Upper lobe of left lung (tissue), 6 donors: ENCODE measurements at regions not wholly inside any gene's neighbourhood (a gene's known extent, or its start where the extent isn't known, plus 50 kb on each side); places are given as distances from the start of the nearest gene placed in this dataset.

Source experiments
- ATAC-seq, 2 donors: fragments of 200-7000 bp; cut with Tn5 transposase; one replicate each; pipeline ENCODE4 v1.9.1; 2022; ENCODE audit warnings: mild to moderate bottlenecking in 2 of 2, moderate library complexity in 2 of 2; ENCODE audit not compliant: low FRiP score in 2 of 2
- DNase-seq, 2 donors: peaks; one replicate each; pipeline ENCODE4 v3.0.0-alpha.2; 2019 to 2020
- H3K27ac ChIP-seq, 4 donors: fragments of 200-600 bp; sonication (generic); one replicate each; pipeline ENCODE4 v1.5.1; 2016 to 2019
- H3K27me3 ChIP-seq, 4 donors: fragments of 200-600 bp; sonication (generic); one replicate each; pipeline ENCODE4 v1.5.1; 2017 to 2019
- H3K36me3 ChIP-seq, 4 donors: fragments of 200-600 bp; sonication (generic); one replicate each; pipeline ENCODE4 v1.5.1; 2016 to 2019
- H3K4me1 ChIP-seq, 4 donors: fragments of 200-600 bp; sonication (generic); one replicate each; pipeline ENCODE4 v1.5.1; 2018 to 2019
- H3K4me3 ChIP-seq, 4 donors: fragments of 200-600 bp; sonication (generic); one replicate each; pipeline ENCODE4 v1.5.1; 2017 to 2019; ENCODE audit warnings: mild to moderate bottlenecking in 2 of 4, moderate library complexity in 1 of 4
- H3K9me3 ChIP-seq, 4 donors: fragments of 200-600 bp; sonication (generic); one replicate each; pipeline ENCODE4 v1.5.1; 2018 to 2019
- EP300 ChIP-seq, 4 donors: sonication (generic); formaldehyde crosslinking; IDR thresholded peaks; one replicate each; pipeline ENCODE4 v1.5.1; 2017; ENCODE audit warnings: antibody characterized with exemption in 4 of 4, control low read depth in 2 of 4
- POLR2A ChIP-seq, 4 donors: fragments of 450-650 bp; IDR thresholded peaks; one replicate each; pipeline ENCODE4 v1.5.1; 2016 to 2017; ENCODE audit warnings: antibody characterized with exemption in 4 of 4, mild to moderate bottlenecking in 2 of 4
- POLR2AphosphoS5 ChIP-seq, 2 donors: sonication (generic); formaldehyde crosslinking; IDR thresholded peaks; one replicate each; pipeline ENCODE4 v1.5.1; 2017; ENCODE audit warnings: antibody characterized with exemption in 2 of 2
- WGBS, 2 donors: methylation state at CpG; one replicate each; pipeline ENCODE4 v1.1.5; 2017 to 2018; 5-methylcytosine and 5-hydroxymethylcytosine counted together
- TF ChIP-seq, protein P1 (sequence below), 6 experiments: fragments of 450-650 bp in 4 of 6; fragments of 200-600 bp in 2 of 6; sonication (generic) in 2 of 6; IDR thresholded peaks; one replicate each; pipeline ENCODE4 v1.5.1; 2016 to 2019; ENCODE audit warnings: antibody characterized with exemption in 6 of 6
- donor health status: DM: no; HTN: no; CAD: no; lungs with moderate emphysema.
- donor health status: DM: no; HTN: yes; CAD: no; lungs with severe emphysema.

DNA sequence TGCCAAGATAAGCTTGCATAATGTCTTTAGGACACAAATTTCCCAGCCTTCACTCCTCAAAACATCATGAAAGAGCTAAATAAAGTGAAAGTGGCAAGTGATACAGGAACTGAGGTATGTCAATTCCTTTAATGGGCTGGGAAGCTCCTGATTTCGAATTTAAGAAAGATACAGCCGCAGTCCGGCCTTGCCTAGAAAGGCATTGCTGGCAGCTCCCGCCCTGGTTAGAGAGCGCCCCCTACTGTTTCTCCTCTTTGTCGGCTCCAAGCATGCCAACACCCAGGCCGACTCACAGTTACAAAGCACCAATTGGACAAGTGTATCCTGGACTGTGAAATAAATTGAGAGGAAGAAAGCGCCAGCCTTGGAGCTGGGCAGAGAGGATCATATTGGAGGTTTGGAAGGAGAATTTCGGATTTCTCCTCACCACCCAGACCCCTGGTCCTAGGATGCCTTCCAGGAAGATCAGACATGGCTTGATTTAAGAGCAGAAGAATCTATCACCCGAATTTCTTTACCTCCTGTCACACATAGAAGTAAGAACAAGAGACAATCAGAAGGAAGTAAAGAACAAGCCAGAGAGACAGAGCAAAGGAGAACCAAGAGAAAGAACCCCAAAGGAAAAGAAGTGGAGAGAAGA, 84.0 kb downstream of the FAM76B start:
- DNase-seq (peak in 1 of 2 donors; percentile 89), ATAC-seq (peak; percentile 95 to 97)
- Histone ChIP-seq H3K9me3 (no peaks in the 10 kb centered on the region), H3K4me3 (no peak overlapping the region), H3K27me3 (no peaks in the 10 kb centered on the region), H3K4me1 (peaks cover 8 to 17% (median 13%) of the 10 kb centered on the region in 4 donors), H3K36me3 (no peaks in the 10 kb centered on the region), H3K27ac (peak overlapping the region in 2 of 4 donors; percentile 15 to 38)
- WGBS, 2 donors: 9 to 14% methylated on average over 10 of the region's 10 CpGs
- TF ChIP-seq, protein P1, sequence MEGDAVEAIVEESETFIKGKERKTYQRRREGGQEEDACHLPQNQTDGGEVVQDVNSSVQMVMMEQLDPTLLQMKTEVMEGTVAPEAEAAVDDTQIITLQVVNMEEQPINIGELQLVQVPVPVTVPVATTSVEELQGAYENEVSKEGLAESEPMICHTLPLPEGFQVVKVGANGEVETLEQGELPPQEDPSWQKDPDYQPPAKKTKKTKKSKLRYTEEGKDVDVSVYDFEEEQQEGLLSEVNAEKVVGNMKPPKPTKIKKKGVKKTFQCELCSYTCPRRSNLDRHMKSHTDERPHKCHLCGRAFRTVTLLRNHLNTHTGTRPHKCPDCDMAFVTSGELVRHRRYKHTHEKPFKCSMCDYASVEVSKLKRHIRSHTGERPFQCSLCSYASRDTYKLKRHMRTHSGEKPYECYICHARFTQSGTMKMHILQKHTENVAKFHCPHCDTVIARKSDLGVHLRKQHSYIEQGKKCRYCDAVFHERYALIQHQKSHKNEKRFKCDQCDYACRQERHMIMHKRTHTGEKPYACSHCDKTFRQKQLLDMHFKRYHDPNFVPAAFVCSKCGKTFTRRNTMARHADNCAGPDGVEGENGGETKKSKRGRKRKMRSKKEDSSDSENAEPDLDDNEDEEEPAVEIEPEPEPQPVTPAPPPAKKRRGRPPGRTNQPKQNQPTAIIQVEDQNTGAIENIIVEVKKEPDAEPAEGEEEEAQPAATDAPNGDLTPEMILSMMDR (IDR thresholded peaks at IDR 0.05): peak; percentile 76 to 89 (median 86)
- TF ChIP-seq EP300 (IDR thresholded peaks at IDR 0.05) (no peak), POLR2A (IDR thresholded peaks at IDR 0.05) (no peak), POLR2AphosphoS5 (IDR thresholded peaks at IDR 0.05) (no peak)

GRCh38 chr11:95704865-95705264, 84.7 kb downstream of the FAM76B start:
- no peaks in the 10 kb centered on the region for H3K9me3 ChIP-seq
- DNase-seq (no peak), ATAC-seq (peak in 1 of 2 donors; percentile 61)
- 32 to 35% methylated on average over 3 of the region's 3 CpGs for WGBS, 2 donors
- H3K36me3 ChIP-seq: no peaks in the 10 kb centered on the region
- no peaks in the 10 kb centered on the region for H3K27me3 ChIP-seq
- no peak for TF ChIP-seq POLR2A (IDR thresholded peaks at IDR 0.05)
- H3K4me3 ChIP-seq: no peak overlapping the region
- peaks cover 8 to 17% (median 13%) of the 10 kb centered on the region in 4 donors for H3K4me1 ChIP-seq
- H3K27ac ChIP-seq: peak overlapping the region in 2 of 4 donors; percentile 15 to 38

DNA sequence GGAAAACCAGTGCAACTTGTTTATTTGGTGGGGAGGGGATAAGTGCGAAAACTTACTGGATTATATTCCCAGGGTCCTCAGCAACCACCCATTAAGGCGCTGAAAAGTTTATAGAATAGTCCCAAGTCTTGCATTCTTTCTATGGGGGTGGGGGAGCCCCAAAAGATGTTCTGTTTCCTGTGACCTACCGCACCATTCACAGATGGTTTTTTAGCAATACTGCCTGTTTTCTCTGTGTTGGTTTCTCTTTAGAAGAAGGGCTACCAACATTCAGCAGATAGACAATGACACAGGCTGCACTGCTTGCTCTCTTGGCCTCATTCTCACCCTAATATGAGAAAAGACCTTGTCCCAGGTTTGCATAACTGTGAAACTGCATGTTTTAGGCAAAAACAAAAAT, 86.5 kb downstream of the FAM76B start:
- ATAC-seq (no peak), DNase-seq (no peak)
- H3K27me3 ChIP-seq: no peaks in the 10 kb centered on the region
- no peaks in the 10 kb centered on the region for H3K9me3 ChIP-seq
- no peaks in the 10 kb centered on the region for H3K36me3 ChIP-seq
- WGBS, 2 donors: 84 to 86% methylated on average over 3 of the region's 3 CpGs
- TF ChIP-seq EP300 (IDR thresholded peaks at IDR 0.05) (no peak), POLR2AphosphoS5 (IDR thresholded peaks at IDR 0.05) (no peak), POLR2A (IDR thresholded peaks at IDR 0.05) (no peak)
- TF ChIP-seq, protein P1 (IDR thresholded peaks at IDR 0.05): no peak
- H3K4me3 ChIP-seq: no peak overlapping the region
- no peak overlapping the region for H3K27ac ChIP-seq
- peaks cover 8 to 29% (median 14%) of the 10 kb centered on the region in 4 donors for H3K4me1 ChIP-seq

DNA sequence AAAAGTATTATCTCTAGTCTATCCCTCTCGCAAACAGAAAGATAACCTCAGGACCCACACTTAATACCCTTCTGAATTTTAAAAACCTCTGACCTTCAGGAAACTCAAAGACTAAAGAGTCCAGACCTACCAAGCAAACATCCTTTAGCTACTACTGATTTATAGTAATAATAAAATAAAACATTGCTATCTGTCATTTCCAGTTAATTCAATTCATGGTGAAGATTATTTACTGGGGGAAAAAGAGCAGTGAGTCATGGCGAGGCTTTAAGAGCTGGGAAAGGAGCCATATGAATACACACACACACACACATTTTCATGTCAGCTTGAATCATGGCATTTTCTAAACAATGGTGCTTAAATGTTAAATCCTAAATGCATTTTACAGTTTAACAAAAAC, 87.1 kb downstream of the FAM76B start:
- 50 to 61% methylated on average over 2 of the region's 2 CpGs for WGBS, 2 donors

GRCh38 chr11:95700471-95700817, 89.1 kb downstream of the FAM76B start:
- DNase-seq (no peak), ATAC-seq (no peak)
- H3K27ac ChIP-seq: peak overlapping the region in 1 of 4 donors; percentile 37
- H3K36me3 ChIP-seq: no peaks in the 10 kb centered on the region
- H3K4me3 ChIP-seq: no peak overlapping the region
- WGBS, 2 donors: 74 to 83% methylated on average over 6 of the region's 6 CpGs
- H3K9me3 ChIP-seq: no peaks in the 10 kb centered on the region
- peaks cover 5 to 29% (median 12%) of the 10 kb centered on the region in 4 donors for H3K4me1 ChIP-seq
- TF ChIP-seq EP300 (IDR thresholded peaks at IDR 0.05) (no peak), POLR2AphosphoS5 (IDR thresholded peaks at IDR 0.05) (no peak), POLR2A (IDR thresholded peaks at IDR 0.05) (no peak)
- TF ChIP-seq, protein P1 (IDR thresholded peaks at IDR 0.05): no peak
- no peaks in the 10 kb centered on the region for H3K27me3 ChIP-seq

More for the DNA sequence above, 87.1 kb downstream of the FAM76B start:
- no peaks in the 10 kb centered on the region for H3K27me3 ChIP-seq
- TF ChIP-seq, protein P1 (IDR thresholded peaks at IDR 0.05): no peak
- TF ChIP-seq EP300 (IDR thresholded peaks at IDR 0.05): no peak
- TF ChIP-seq POLR2AphosphoS5 (IDR thresholded peaks at IDR 0.05): no peak
- no peak for TF ChIP-seq POLR2A (IDR thresholded peaks at IDR 0.05)
- H3K4me3 ChIP-seq: no peak overlapping the region
- no peaks in the 10 kb centered on the region for H3K36me3 ChIP-seq
- ATAC-seq (no peak), DNase-seq (no peak)
- H3K9me3 ChIP-seq: no peaks in the 10 kb centered on the region
- H3K4me1 ChIP-seq: peaks cover 8 to 29% (median 14%) of the 10 kb centered on the region in 4 donors
- H3K27ac ChIP-seq: no peak overlapping the region
